ENCODE measurements at regions not wholly inside any gene's neighbourhood (a gene's known extent, or its start where the extent isn't known, plus 50 kb on each side); places are given as distances from the start of the nearest gene placed in this dataset.
"Not testable (repeated sequence)": the region's sequence is repeated elsewhere in the genome, so short reads cannot be mapped to it uniquely, and the experiment has no call there.

DNA sequence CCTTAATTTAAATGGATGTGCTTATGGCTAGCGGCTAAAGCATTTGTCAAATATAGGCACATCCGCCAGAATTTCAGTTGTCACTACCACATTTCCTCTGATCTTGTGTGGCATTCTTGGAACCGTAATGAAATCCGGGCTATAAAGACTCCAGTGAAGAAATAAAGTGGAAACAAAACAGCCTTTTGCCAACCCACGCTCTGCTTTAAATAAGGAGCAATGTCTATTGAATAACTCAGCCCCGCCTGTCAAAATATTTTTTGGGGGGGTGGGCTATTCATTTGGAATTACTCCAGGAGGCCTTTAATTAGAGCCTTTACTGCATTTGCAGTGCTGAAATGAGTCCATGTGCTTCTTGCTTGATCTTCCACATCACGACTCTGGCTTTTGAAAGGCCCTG lies 179.6 kb upstream of the RPH3A start:
- 68 to 76% (median 70%) methylated on average over 7 of the region's 7 CpGs for WGBS, 4 donors

GRCh38 chr12:112615196-112615595 lies 176.4 kb upstream of the RPH3A start:
- no peaks in the 10 kb centered on the region for H3K36me3 ChIP-seq (replicated peaks in 1 of 2)
- H3K9me3 ChIP-seq (replicated peaks in 1 of 3), result no peaks in the 10 kb centered on the region
- 55 to 65% (median 61%) methylated on average over 4 of the region's 4 CpGs for WGBS, 4 donors
- H3K27me3 ChIP-seq, result no peaks in the 10 kb centered on the region
- intact Hi-C loops (cut with DNase I), result no loop called here
- DNase-seq, result no peak
- no peak for TF ChIP-seq POLR2A (IDR thresholded peaks at IDR 0.05)
- TF ChIP-seq, protein P1, sequence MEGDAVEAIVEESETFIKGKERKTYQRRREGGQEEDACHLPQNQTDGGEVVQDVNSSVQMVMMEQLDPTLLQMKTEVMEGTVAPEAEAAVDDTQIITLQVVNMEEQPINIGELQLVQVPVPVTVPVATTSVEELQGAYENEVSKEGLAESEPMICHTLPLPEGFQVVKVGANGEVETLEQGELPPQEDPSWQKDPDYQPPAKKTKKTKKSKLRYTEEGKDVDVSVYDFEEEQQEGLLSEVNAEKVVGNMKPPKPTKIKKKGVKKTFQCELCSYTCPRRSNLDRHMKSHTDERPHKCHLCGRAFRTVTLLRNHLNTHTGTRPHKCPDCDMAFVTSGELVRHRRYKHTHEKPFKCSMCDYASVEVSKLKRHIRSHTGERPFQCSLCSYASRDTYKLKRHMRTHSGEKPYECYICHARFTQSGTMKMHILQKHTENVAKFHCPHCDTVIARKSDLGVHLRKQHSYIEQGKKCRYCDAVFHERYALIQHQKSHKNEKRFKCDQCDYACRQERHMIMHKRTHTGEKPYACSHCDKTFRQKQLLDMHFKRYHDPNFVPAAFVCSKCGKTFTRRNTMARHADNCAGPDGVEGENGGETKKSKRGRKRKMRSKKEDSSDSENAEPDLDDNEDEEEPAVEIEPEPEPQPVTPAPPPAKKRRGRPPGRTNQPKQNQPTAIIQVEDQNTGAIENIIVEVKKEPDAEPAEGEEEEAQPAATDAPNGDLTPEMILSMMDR (IDR thresholded peaks at IDR 0.05), result no peak
- no peak overlapping the region for H3K27ac ChIP-seq
- H3K4me3 ChIP-seq, result no peak overlapping the region
- no peaks in the 10 kb centered on the region for H3K4me1 ChIP-seq (replicated peaks in 1 of 2)

More for the DNA sequence above, 179.6 kb upstream of the RPH3A start:
- H3K36me3 ChIP-seq (replicated peaks in 1 of 2), result no peaks in the 10 kb centered on the region
- H3K27me3 ChIP-seq, result no peaks in the 10 kb centered on the region
- no peak for DNase-seq
- H3K27ac ChIP-seq, result no peak overlapping the region
- H3K9me3 ChIP-seq (replicated peaks in 1 of 3), result no peaks in the 10 kb centered on the region
- TF ChIP-seq POLR2A (IDR thresholded peaks at IDR 0.05), result no peak
- H3K4me1 ChIP-seq (replicated peaks in 1 of 2), result no peaks in the 10 kb centered on the region
- intact Hi-C loops (cut with DNase I), result no loop called here
- H3K4me3 ChIP-seq, result no peak overlapping the region

- Histone ChIP-seq H3K27me3 (peaks cover 4% of the 10 kb centered on the region), H3K4me3 (no peak overlapping the region), H3K4me1 (replicated peaks in 1 of 2) (no peaks in the 10 kb centered on the region), H3K9me3 (replicated peaks in 1 of 3) (no peaks in the 10 kb centered on the region), H3K36me3 (replicated peaks in 1 of 2) (no peaks in the 10 kb centered on the region), H3K27ac (no peak overlapping the region)
- WGBS, 4 donors, result 0 to 7% (median 1%) methylated on average over 2 of the region's 2 CpGs
- no peak for DNase-seq
- TF ChIP-seq, protein P1 (IDR thresholded peaks at IDR 0.05), result no peak
- no peak for TF ChIP-seq POLR2A (IDR thresholded peaks at IDR 0.05)
- intact Hi-C loops (cut with DNase I), result no loop called here
Observed at GRCh38 chr12:112616469-112617152, 174.9 kb upstream of the RPH3A start.

DNA sequence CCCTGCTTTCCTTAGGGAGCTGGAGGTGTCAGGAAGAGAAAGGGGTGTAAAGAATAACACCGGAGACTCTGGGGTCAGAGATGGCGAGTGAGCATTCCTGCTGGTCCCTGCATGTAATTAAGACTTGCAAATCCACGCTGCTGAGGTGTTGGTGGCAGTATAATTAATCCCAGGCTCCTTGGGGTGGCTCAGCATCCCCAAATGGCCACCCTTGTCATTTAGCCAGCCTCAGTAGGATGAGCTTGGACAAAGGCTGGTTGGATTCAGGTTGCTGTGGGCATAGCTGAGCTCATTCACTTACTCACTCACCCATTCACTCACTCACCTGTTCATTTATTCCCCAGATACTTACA lies 174.4 kb upstream of the RPH3A start:
- DNase-seq, result no peak
- Histone ChIP-seq H3K36me3 (replicated peaks in 1 of 2) (no peaks in the 10 kb centered on the region), H3K4me1 (replicated peaks in 1 of 2) (no peaks in the 10 kb centered on the region), H3K4me3 (no peak overlapping the region), H3K9me3 (replicated peaks in 1 of 3) (no peaks in the 10 kb centered on the region), H3K27me3 (peaks cover 4% of the 10 kb centered on the region), H3K27ac (no peak overlapping the region)
- TF ChIP-seq, protein P1 (IDR thresholded peaks at IDR 0.05), result no peak
- TF ChIP-seq POLR2A (IDR thresholded peaks at IDR 0.05), result no peak
- intact Hi-C loops (cut with DNase I), result no loop called here
- WGBS, 4 donors, result 0 to 8% (median 5%) methylated on average over 1 to 3 of the region's 3 CpGs

DNA sequence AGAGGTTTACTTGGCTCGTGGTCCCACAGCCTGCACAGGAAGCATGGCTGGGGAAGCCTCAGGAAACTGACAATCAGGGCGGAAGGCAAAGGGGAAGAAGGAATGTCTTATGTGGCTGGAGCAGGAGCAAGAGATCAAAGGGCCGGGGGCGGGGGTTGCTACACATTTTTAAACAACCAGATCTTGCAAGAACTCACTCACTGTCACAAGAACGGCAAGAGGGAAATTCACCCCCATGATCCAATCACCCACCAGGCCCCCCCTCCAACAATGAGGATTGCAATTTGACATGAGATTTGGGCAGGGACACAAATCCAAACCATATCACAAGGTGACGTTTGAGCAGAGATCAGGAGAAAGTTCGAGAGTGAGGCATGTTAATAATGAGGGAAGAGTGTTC lies 163.7 kb upstream of the RPH3A start:
- H3K4me1 ChIP-seq (replicated peaks in 1 of 2), result no peaks in the 10 kb centered on the region
- intact Hi-C loops (cut with DNase I), result no loop called here
- no peak for DNase-seq
- TF ChIP-seq POLR2A (IDR thresholded peaks at IDR 0.05), result no peak
- TF ChIP-seq, protein P1 (IDR thresholded peaks at IDR 0.05), result no peak
- no peak overlapping the region for H3K27ac ChIP-seq
- H3K27me3 ChIP-seq, result peaks cover 2% of the 10 kb centered on the region
- no peaks in the 10 kb centered on the region for H3K9me3 ChIP-seq (replicated peaks in 1 of 3)
- no peaks in the 10 kb centered on the region for H3K36me3 ChIP-seq (replicated peaks in 1 of 2)
- H3K4me3 ChIP-seq, result no peak overlapping the region
- 29 to 48% (median 30%) methylated on average over 7 of the region's 7 CpGs for WGBS, 4 donors

DNA sequence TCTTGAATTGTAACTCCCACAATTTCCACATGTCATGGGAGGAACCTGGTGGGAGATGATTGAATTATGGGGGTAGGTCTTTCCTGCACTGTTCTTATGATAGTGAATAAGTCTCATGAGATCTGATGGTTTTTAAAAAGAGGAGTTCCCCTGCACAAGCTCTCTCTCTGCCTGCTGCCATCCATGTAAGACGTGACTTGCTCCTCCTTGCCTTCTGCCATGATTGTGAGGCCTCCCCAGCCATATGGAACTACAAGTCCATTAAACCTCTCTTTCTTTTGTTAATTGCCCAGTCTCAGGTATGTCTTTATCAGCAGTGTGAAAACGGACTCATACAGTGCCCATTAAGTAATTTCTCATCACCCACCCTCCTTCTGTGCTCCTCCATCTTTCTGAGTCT lies 159.6 kb upstream of the RPH3A start:
- H3K27ac ChIP-seq; H3K4me1 ChIP-seq (replicated peaks in 1 of 2); intact Hi-C loops (cut with DNase I); H3K4me3 ChIP-seq; H3K27me3 ChIP-seq; H3K36me3 ChIP-seq (replicated peaks in 1 of 2); DNase-seq; H3K9me3 ChIP-seq (replicated peaks in 1 of 3): not testable (repeated sequence)
- whole genome bisulfite sequencing, 4 donors, result 63 to 68% (median 67%) methylated on average over 2 of the region's 2 CpGs

Data from adrenal gland (tissue), 9 donors.